Endothelial cell of umbilical vein (primary cell): ENCODE measurements at regions not wholly inside any gene's neighbourhood (a gene's known extent, or its start where the extent isn't known, plus 50 kb on each side); places are given as distances from the start of the nearest gene placed in this dataset.

Source experiments
- BruUV-seq: library from RNA; stranded (reverse); fragments of 400-500 nt; replicated peaks from 2 replicates; lab custom pipeline; 2021; lab: Mats Ljungman, UMichigan
- CTCF ChIA-PET: fragments of 300-600, 350-600 bp; sonication (Branson Sonifier 250); formaldehyde crosslinking; loops from one replicate; lab custom pipeline; 2021; ENCODE audit warnings: antibody characterized with exemption, inconsistent platforms; lab: Charles Lee
- POLR2A ChIA-PET: fragments of 300-600, 350-600 bp; sonication (Branson Sonifier 250); formaldehyde crosslinking; loops from one replicate; lab custom pipeline; 2021; ENCODE audit warnings: antibody characterized with exemption, inconsistent platforms; lab: Charles Lee
- DNase-seq: peaks from one replicate; pipeline ENCODE4 v3.0.0-alpha.2; 2011; ENCODE audit warnings: low read depth, low spot score
- FAIRE-seq: peaks from 2 replicates; lab custom pipeline; 2011; peaks lifted over from hg19 to GRCh38; lab: Jason Lieb, UNC
- H2AFZ ChIP-seq: 2 replicates; pipeline ENCODE4 v1.6.0; 2012; ENCODE audit warnings: low read depth, low read length, control low read depth, inconsistent platforms
- H3K27ac ChIP-seq: 2 replicates; pipeline ENCODE4 v1.5.1; 2011; ENCODE audit warnings: low read depth, mild to moderate bottlenecking, control low read depth, low read length, moderate library complexity; ENCODE audit not compliant: insufficient read depth
- H3K27me3 ChIP-seq, 2 experiments: 2 replicates each; pipeline versions ENCODE4 v1.6.0 to v1.6.1; 2011; ENCODE audit warnings: low read length in 2 of 2, mixed read lengths in 1 of 2; ENCODE audit not compliant: control insufficient read depth in 2 of 2, insufficient read depth in 2 of 2
- H3K36me3 ChIP-seq, 2 experiments: 2 replicates in 1 of 2; 3 replicates in 1 of 2; pipeline ENCODE4 v1.5.1; 2011; ENCODE audit warnings: low read length in 2 of 2, mild to moderate bottlenecking in 1 of 2, moderate library complexity in 1 of 2; ENCODE audit not compliant: control insufficient read depth in 2 of 2, insufficient read depth in 2 of 2; ENCODE audit errors: extremely low read depth in 1 of 2
- H3K4me1 ChIP-seq: 3 replicates; pipeline ENCODE4 v1.5.1; 2011; ENCODE audit warnings: mild to moderate bottlenecking, low read length; ENCODE audit not compliant: control insufficient read depth, insufficient read depth; ENCODE audit errors: extremely low read depth
- H3K4me2 ChIP-seq: 2 replicates; pipeline ENCODE4 v1.6.1; 2011; ENCODE audit warnings: low read length, control low read depth, mixed read lengths; ENCODE audit not compliant: insufficient read depth
- H3K4me3 ChIP-seq, 3 experiments: fragments of 200-600 bp in 1 of 3; sonication (generic), shearing (Covaris generic) in 1 of 3; replicated peaks in 1 of 3; 2 replicates each; pipeline ENCODE4 v1.5.1; 2011 to 2016; ENCODE audit warnings: control low read depth in 3 of 3, low read length in 3 of 3, mild to moderate bottlenecking in 2 of 3, inconsistent platforms in 1 of 3, low read depth in 1 of 3, moderate library complexity in 1 of 3; ENCODE audit not compliant: insufficient read depth in 1 of 3
- H3K79me2 ChIP-seq: 2 replicates; pipeline ENCODE4 v1.6.0; 2012; ENCODE audit warnings: low read length, inconsistent platforms; ENCODE audit not compliant: control insufficient read depth, insufficient read depth
- H3K9ac ChIP-seq: replicated peaks from 2 replicates; pipeline ENCODE3; 2011; ENCODE audit warnings: low read length, control low read depth; ENCODE audit not compliant: insufficient read depth; ENCODE audit errors: extremely low read depth
- H3K9me1 ChIP-seq: replicated peaks from 3 replicates; pipeline ENCODE4 v1.6.0; 2011; ENCODE audit warnings: mild to moderate bottlenecking, low read length; ENCODE audit not compliant: control insufficient read depth, insufficient read depth; ENCODE audit errors: extremely low read depth
- H3K9me3 ChIP-seq: replicated peaks from 2 replicates; pipeline ENCODE4 v1.5.1; 2012; ENCODE audit warnings: low read length, inconsistent platforms; ENCODE audit not compliant: control insufficient read depth, insufficient read depth
- H4K20me1 ChIP-seq: replicated peaks from 2 replicates; pipeline ENCODE3; 2011; ENCODE audit warnings: mild to moderate bottlenecking, low read length; ENCODE audit not compliant: control insufficient read depth, insufficient read depth; ENCODE audit errors: extremely low read depth
- CTCF ChIP-seq, 2 donors: IDR thresholded peaks; 1 replicate in 1 of 2; 2 replicates in 1 of 2; pipeline ENCODE4 v1.5.1; 2011; ENCODE audit warnings: low read length in 2 of 2, mild to moderate bottlenecking in 2 of 2, moderate library complexity in 2 of 2, control low read depth in 1 of 2, inconsistent platforms in 1 of 2, low read depth in 1 of 2; ENCODE audit not compliant: insufficient read depth in 1 of 2; ENCODE audit errors: extremely low read depth in 1 of 2
- EZH2 ChIP-seq: IDR thresholded peaks from 2 replicates; pipeline ENCODE4 v1.6.1; 2012; ENCODE audit warnings: borderline replicate concordance, low read depth, mild to moderate bottlenecking, moderate library complexity, low read length, inconsistent platforms; ENCODE audit not compliant: severe bottlenecking
- FOS ChIP-seq: IDR thresholded peaks from 2 replicates; pipeline ENCODE4 v1.6.1; 2011; ENCODE audit warnings: mild to moderate bottlenecking, low read length, moderate library complexity, borderline replicate concordance; ENCODE audit not compliant: insufficient read depth
- GATA2 ChIP-seq: IDR thresholded peaks from 2 replicates; pipeline ENCODE4 v1.7.0; 2011; ENCODE audit warnings: low read depth, mild to moderate bottlenecking, moderate library complexity, mixed read lengths, low read length; ENCODE audit not compliant: insufficient read length, insufficient read depth
- JUN ChIP-seq: IDR thresholded peaks from 2 replicates; pipeline ENCODE4 v1.6.1; 2011; ENCODE audit warnings: borderline replicate concordance, low read depth; ENCODE audit not compliant: insufficient read length, insufficient read depth
- MAX ChIP-seq: IDR thresholded peaks from 2 replicates; pipeline ENCODE4 v1.6.1; 2011; ENCODE audit not compliant: insufficient read depth, insufficient read length
- MYC ChIP-seq: IDR thresholded peaks from one replicate; pipeline ENCODE4 v1.6.1; 2011; ENCODE audit warnings: mild to moderate bottlenecking, low read depth, low read length
- POLR2A ChIP-seq: IDR thresholded peaks from 2 replicates; pipeline ENCODE4 v1.6.1; 2012; ENCODE audit warnings: low read depth, mild to moderate bottlenecking, control low read depth, low read length
- POLR2AphosphoS5 ChIP-seq: IDR thresholded peaks from 2 replicates; pipeline ENCODE4 v1.6.1; 2012; ENCODE audit warnings: low read depth, mild to moderate bottlenecking, control low read depth, low read length, moderate library complexity; ENCODE audit not compliant: insufficient read depth
- dilution Hi-C: fragments of 300-500 bp; cut with MboI; formaldehyde crosslinking; loops from one replicate; pipeline ENCODE4 v1.15.0; 2019; ENCODE audit warnings: low sequenced_read_pairs; ENCODE audit not compliant: extremely low pct_ligation_motif_present
- intact Hi-C: fragments of 100-400 bp; cut with micrococcal nuclease; formaldehyde crosslinking; loops from one replicate; pipeline ENCODE4 v1.10.0; 2022

- intact Hi-C loops, result no loop called here
- Histone ChIP-seq H3K4me3 (no peak overlapping the region), H2AFZ (no peak overlapping the region), H3K27me3 (no peaks in the 10 kb centered on the region), H3K4me2 (no peak overlapping the region), H3K9me3 (no peaks in the 10 kb centered on the region), H3K9me1 (no peaks in the 10 kb centered on the region), H3K79me2 (no peaks in the 10 kb centered on the region), H3K4me1 (no peaks in the 10 kb centered on the region), H3K36me3 (no peaks in the 10 kb centered on the region), H3K9ac (no peak overlapping the region), H4K20me1 (no peaks in the 10 kb centered on the region), H3K27ac (no peak overlapping the region)
- FAIRE-seq, result no peak
- dilution Hi-C loops, result no loop called here
- TF ChIP-seq POLR2A (no peak), MYC (no peak), MAX (no peak), EZH2 (no peak), GATA2 (no peak), POLR2AphosphoS5 (no peak), JUN (no peak), CTCF (IDR thresholded peaks at IDR 0.05; ENCODE audit: extremely low read depth in 1 of 2, insufficient read depth in 1 of 2, low read depth in 1 of 2, low read length in 2 of 2) (no peak), FOS (no peak)
- POLR2A ChIA-PET, result no interaction called here
- no peak for DNase-seq
- BruUV-seq, result no TSS peak
- CTCF ChIA-PET, result no interaction called here
Measured at GRCh38 chr13:84844473-84844872, 954.7 kb downstream of the SLITRK6 start.
